CD8-positive, alpha-beta memory T cell (primary cell): ENCODE measurements at regions not wholly inside any gene's neighbourhood (a gene's known extent, or its start where the extent isn't known, plus 50 kb on each side); places are given as distances from the start of the nearest gene placed in this dataset.
A peak's percentile ranks its signal among the peaks of the same experiment; 100 is the strongest.
"Not testable (repeated sequence)": the region's sequence is repeated elsewhere in the genome, so short reads cannot be mapped to it uniquely, and the experiment has no call there.

Experiments used
- CTCF ChIA-PET: fragments of 350-600 bp; sonication (Branson Sonifier 250); formaldehyde crosslinking; loops from one replicate; lab custom pipeline; 2021; ENCODE audit warnings: antibody characterized with exemption; lab: Charles Lee
- POLR2A ChIA-PET: fragments of 350-600 bp; sonication (Branson Sonifier 250); formaldehyde crosslinking; loops from one replicate; lab custom pipeline; 2021; ENCODE audit warnings: antibody characterized with exemption; lab: Charles Lee
- DNase-seq, 5 donors: peaks; one replicate each; pipeline versions ENCODE4 v3.0.0 to v3.0.0-alpha.2; 2020 to 2022; ENCODE audit warnings: mixed read lengths in 1 of 5
- H3K27ac ChIP-seq: one replicate; pipeline ENCODE4 v1.7.0; 2013; ENCODE audit warnings: low read depth, mild to moderate bottlenecking, low read length, moderate library complexity
- H3K27me3 ChIP-seq: 2 replicates; pipeline ENCODE4 v1.7.0; 2013; ENCODE audit warnings: low read length, mild to moderate bottlenecking; ENCODE audit not compliant: insufficient read depth, poor library complexity, severe bottlenecking
- H3K36me3 ChIP-seq: 2 replicates; pipeline ENCODE4 v1.7.0; 2013; ENCODE audit warnings: mild to moderate bottlenecking, low read length, moderate library complexity; ENCODE audit not compliant: insufficient read depth
- H3K4me1 ChIP-seq: 2 replicates; pipeline ENCODE4 v1.7.0; 2013; ENCODE audit warnings: mild to moderate bottlenecking, low read length, moderate library complexity; ENCODE audit not compliant: insufficient read depth
- H3K4me3 ChIP-seq: 2 replicates; pipeline ENCODE4 v1.7.0; 2013; ENCODE audit warnings: mild to moderate bottlenecking, low read length
- H3K9me3 ChIP-seq: 2 replicates; pipeline ENCODE4 v1.7.0; 2013; ENCODE audit warnings: mild to moderate bottlenecking, low read length
- H3K27ac Mint-ChIP-seq, 8 donors: one replicate each; pipeline ENCODE4 v1.8.0; 2020 to 2021; ENCODE audit warnings: mixed read lengths in 8 of 8, mild to moderate bottlenecking in 6 of 8, inconsistent platforms in 3 of 8, moderate library complexity in 3 of 8
- H3K27me3 Mint-ChIP-seq, 2 donors: one replicate each; pipeline ENCODE4 v1.8.0; 2020 to 2021; ENCODE audit warnings: mixed read lengths in 2 of 2, mild to moderate bottlenecking in 1 of 2, moderate library complexity in 1 of 2
- H3K36me3 Mint-ChIP-seq, 3 donors: one replicate each; pipeline ENCODE4 v1.8.0; 2020 to 2021; ENCODE audit warnings: mixed read lengths in 3 of 3, inconsistent platforms in 1 of 3, mild to moderate bottlenecking in 1 of 3
- H3K4me1 Mint-ChIP-seq, 3 donors: one replicate each; pipeline ENCODE4 v1.8.0; 2020 to 2021; ENCODE audit warnings: mixed read lengths in 3 of 3, inconsistent platforms in 1 of 3, mild to moderate bottlenecking in 1 of 3
- H3K4me3 Mint-ChIP-seq, 7 donors: one replicate each; pipeline ENCODE4 v1.8.0; 2020 to 2021; ENCODE audit warnings: mixed read lengths in 7 of 7, mild to moderate bottlenecking in 6 of 7, moderate library complexity in 4 of 7, inconsistent platforms in 2 of 7
- H3K9me3 Mint-ChIP-seq, 5 donors: one replicate each; pipeline ENCODE4 v1.8.0; 2020 to 2022; ENCODE audit warnings: mixed read lengths in 5 of 5, mild to moderate bottlenecking in 3 of 5, moderate library complexity in 2 of 5, inconsistent platforms in 1 of 5

- not testable (repeated sequence) for H3K9me3 Mint-ChIP-seq
Measured at GRCh38 chr10:27311809-27312208, 71.2 kb upstream of the ACBD5 start.

DNA sequence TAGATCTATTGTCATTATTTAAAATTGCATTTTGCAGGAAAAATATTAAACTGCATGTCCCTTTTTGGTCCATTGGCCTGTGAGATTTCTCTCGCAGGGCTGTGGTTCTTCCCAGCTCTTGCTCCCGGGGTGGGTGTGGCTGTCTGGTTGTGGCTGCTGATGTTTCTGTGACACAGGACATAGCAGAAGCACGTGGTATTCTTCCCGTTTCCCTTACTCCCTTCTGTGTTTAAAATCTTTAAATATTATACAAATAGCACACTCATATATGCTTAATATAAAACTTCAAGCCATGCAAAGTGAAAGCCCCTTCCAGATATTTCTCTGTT lies 57.9 kb upstream of the ACBD5 start:
- H3K27me3 ChIP-seq, H3K4me3 Mint-ChIP-seq, H3K9me3 Mint-ChIP-seq, DNase-seq, H3K27ac ChIP-seq, H3K4me1 ChIP-seq, H3K36me3 ChIP-seq, H3K4me3 ChIP-seq, H3K36me3 Mint-ChIP-seq, H3K27ac Mint-ChIP-seq, CTCF ChIA-PET, H3K9me3 ChIP-seq, POLR2A ChIA-PET: not testable (repeated sequence)
- H3K4me1 Mint-ChIP-seq = peaks cover 0 to 14% (median 4%) of the 10 kb centered on the region in 3 donors
- peaks cover 13 to 22% of the 10 kb centered on the region in 2 donors for H3K27me3 Mint-ChIP-seq

More at GRCh38 chr10:27311809-27312208, 71.2 kb upstream of the ACBD5 start:
- H3K27ac ChIP-seq, CTCF ChIA-PET, H3K9me3 ChIP-seq, H3K4me1 ChIP-seq, H3K36me3 ChIP-seq, DNase-seq, H3K4me3 ChIP-seq, H3K36me3 Mint-ChIP-seq, H3K27me3 Mint-ChIP-seq, H3K27ac Mint-ChIP-seq, POLR2A ChIA-PET, H3K4me3 Mint-ChIP-seq, H3K27me3 ChIP-seq, H3K4me1 Mint-ChIP-seq: not testable (repeated sequence)

- H3K27me3 Mint-ChIP-seq = peaks cover 13 to 22% of the 10 kb centered on the region in 2 donors
- H3K4me1 Mint-ChIP-seq = peaks cover 0 to 14% (median 4%) of the 10 kb centered on the region in 3 donors
- H3K4me3 Mint-ChIP-seq = no peak overlapping the region
- Histone ChIP-seq H3K36me3 (no peaks in the 10 kb centered on the region), H3K4me1 (no peaks in the 10 kb centered on the region), H3K27ac (no peak overlapping the region), H3K27me3 (no peaks in the 10 kb centered on the region), H3K4me3 (no peak overlapping the region), H3K9me3 (no peaks in the 10 kb centered on the region)
- ChIA-PET POLR2A (no interaction called here), CTCF (no interaction called here)
- no peak overlapping the region for H3K27ac Mint-ChIP-seq
- H3K9me3 Mint-ChIP-seq = no peaks in the 10 kb centered on the region
- H3K36me3 Mint-ChIP-seq = peaks cover 0 to 3% (median 0%) of the 10 kb centered on the region in 3 donors
- DNase-seq = no peak
Measured at GRCh38 chr10:27297844-27298521, 57.4 kb upstream of the ACBD5 start.

- H3K36me3 ChIP-seq, H3K4me3 ChIP-seq, CTCF ChIA-PET, H3K27me3 ChIP-seq, H3K4me3 Mint-ChIP-seq, H3K9me3 ChIP-seq, H3K27ac ChIP-seq, H3K27ac Mint-ChIP-seq, POLR2A ChIA-PET, DNase-seq, H3K4me1 ChIP-seq, H3K36me3 Mint-ChIP-seq, H3K9me3 Mint-ChIP-seq: not testable (repeated sequence)
- peaks cover 13 to 18% of the 10 kb centered on the region in 2 donors for H3K27me3 Mint-ChIP-seq
- peaks cover 8 to 22% (median 12%) of the 10 kb centered on the region in 3 donors for H3K4me1 Mint-ChIP-seq
Measured at GRCh38 chr10:27296285-27296684, 55.7 kb upstream of the ACBD5 start.

DNA sequence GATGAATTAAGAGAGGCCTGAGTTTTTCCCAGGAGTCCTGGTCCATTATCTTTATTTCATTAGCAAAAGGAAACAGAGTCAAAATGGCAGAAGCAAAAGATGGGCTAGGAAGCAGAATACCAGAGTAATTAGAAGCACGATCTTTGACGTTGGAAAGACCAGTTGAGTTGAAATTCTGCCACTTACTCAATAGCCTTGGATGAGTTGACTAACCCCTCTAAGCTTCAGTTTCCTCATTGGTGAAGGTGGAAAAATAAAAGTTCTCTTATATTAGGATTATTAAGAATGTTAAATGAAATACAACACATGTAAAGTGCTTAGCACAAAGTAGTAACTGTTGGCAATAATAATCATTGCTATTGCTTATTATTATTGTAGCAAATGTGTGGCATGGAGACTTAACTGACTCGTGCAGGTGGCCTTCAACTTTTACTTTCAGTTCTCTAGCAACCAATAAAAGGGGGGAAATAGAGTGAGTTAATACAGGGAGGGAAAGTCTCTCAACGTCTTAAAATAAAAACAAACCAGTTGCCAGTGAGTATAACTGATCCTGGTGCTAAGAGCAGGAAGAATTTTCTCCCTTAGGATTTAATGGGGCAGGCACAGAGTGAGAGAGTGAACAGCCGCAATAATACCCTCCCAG lies 50.8 kb upstream of the ACBD5 start:
- POLR2A ChIA-PET = not testable (repeated sequence)

More for the DNA sequence above, 50.8 kb upstream of the ACBD5 start:
- H3K27me3 ChIP-seq, H3K9me3 Mint-ChIP-seq, H3K27me3 Mint-ChIP-seq, H3K9me3 ChIP-seq, H3K36me3 Mint-ChIP-seq, H3K27ac ChIP-seq, H3K4me1 ChIP-seq, H3K36me3 ChIP-seq, CTCF ChIA-PET: not testable (repeated sequence)
- peaks cover 11 to 16% (median 15%) of the 10 kb centered on the region in 3 donors for H3K4me1 Mint-ChIP-seq
- H3K4me3 ChIP-seq = peak overlapping the region; percentile 11
- peak in 1 of 5 donors; percentile 4 for DNase-seq
- H3K4me3 Mint-ChIP-seq = peak overlapping the region; percentile 62 to 83 (median 80)
- H3K27ac Mint-ChIP-seq = peak overlapping the region in 7 of 8 donors; percentile 48 to 83 (median 75)
